ENCODE measurements at regions not wholly inside any gene's neighbourhood (a gene's known extent, or its start where the extent isn't known, plus 50 kb on each side); places are given as distances from the start of the nearest gene placed in this dataset.
A peak's percentile ranks its signal among the peaks of the same experiment; 100 is the strongest.

DNA sequence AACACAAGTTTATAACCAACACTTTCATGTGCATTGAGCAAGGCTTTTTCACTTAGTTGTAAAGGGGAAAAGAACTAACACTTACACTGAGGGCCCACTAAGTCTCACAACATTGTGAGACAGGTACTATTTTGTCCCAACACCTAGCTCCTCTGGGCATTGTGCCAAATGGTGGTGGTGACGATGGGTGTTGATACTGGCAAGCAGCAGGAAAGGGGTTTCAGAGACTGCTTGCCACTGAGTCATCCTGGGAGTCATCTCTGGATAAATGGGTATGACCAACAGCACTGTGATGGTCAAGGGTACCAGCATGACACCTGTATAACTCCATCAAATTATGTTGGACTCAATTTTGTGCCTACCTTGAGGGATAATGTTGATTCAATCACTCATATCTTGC is 138.8 kb upstream of the ITGA6 start:
- no TSS peak for BruUV-seq (replicated peaks)
- H3K4me1 Mint-ChIP-seq (ENCODE audit: insufficient read depth, unreplicated experiment): peaks cover 4% of the 10 kb centered on the region
- peak; percentile 91 for DNase-seq (ENCODE audit: unreplicated experiment)
- no peaks in the 10 kb centered on the region for H3K27me3 Mint-ChIP-seq (ENCODE audit: insufficient read depth, unreplicated experiment)
- intact Hi-C loops (cut with micrococcal nuclease): loop anchor here (10.0 kb wide), 1 partner anchor 136 kb away; the partner anchor contains the start of gene ITGA6
- TF ChIP-seq, protein P1, sequence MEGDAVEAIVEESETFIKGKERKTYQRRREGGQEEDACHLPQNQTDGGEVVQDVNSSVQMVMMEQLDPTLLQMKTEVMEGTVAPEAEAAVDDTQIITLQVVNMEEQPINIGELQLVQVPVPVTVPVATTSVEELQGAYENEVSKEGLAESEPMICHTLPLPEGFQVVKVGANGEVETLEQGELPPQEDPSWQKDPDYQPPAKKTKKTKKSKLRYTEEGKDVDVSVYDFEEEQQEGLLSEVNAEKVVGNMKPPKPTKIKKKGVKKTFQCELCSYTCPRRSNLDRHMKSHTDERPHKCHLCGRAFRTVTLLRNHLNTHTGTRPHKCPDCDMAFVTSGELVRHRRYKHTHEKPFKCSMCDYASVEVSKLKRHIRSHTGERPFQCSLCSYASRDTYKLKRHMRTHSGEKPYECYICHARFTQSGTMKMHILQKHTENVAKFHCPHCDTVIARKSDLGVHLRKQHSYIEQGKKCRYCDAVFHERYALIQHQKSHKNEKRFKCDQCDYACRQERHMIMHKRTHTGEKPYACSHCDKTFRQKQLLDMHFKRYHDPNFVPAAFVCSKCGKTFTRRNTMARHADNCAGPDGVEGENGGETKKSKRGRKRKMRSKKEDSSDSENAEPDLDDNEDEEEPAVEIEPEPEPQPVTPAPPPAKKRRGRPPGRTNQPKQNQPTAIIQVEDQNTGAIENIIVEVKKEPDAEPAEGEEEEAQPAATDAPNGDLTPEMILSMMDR (IDR thresholded peaks at IDR 0.05; ENCODE audit: unreplicated experiment): no peak
- POLR2A ChIA-PET: interaction anchor here (0.7 to 1.4 kb wide), 4 partner anchors 10 to 160 kb away, joined by 3 to 4 read pairs (median 4); no protein-coding TSS in a partner anchor
- no peak overlapping the region for H3K4me3 Mint-ChIP-seq (ENCODE audit: unreplicated experiment)
- no peaks in the 10 kb centered on the region for H3K9me3 Mint-ChIP-seq (ENCODE audit: unreplicated experiment)
- no peak overlapping the region for H3K27ac Mint-ChIP-seq (ENCODE audit: low read depth, unreplicated experiment)
- CTCF ChIA-PET: interaction anchor here (0.6 to 1.4 kb wide), 2 partner anchors 173 to 193 kb away, joined by 3 to 4 read pairs; no protein-coding TSS in a partner anchor
- H3K36me3 Mint-ChIP-seq (ENCODE audit: insufficient read depth, unreplicated experiment): no peaks in the 10 kb centered on the region

DNA sequence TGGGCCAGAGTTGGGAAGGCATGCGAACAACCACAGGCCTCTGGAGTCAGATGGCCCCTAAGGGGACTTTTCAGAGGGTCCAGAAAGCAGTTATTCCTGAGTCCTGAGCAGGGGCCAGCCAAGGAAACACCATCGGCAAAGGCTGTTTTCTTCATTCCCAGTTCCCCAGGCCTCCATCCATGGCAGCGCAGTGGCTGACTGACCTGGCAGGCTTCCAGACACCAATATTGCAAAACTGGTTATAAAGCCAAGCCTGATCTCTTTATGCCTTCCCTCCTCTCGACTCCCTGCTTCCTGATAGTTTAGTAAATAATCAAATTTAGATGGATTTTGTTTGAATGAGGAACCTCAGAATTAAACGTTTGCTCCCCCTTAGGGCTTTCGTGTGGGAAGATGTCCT is 133.4 kb upstream of the ITGA6 start:
- H3K27ac Mint-ChIP-seq (ENCODE audit: low read depth, unreplicated experiment): no peak overlapping the region
- no peak overlapping the region for H3K4me3 Mint-ChIP-seq (ENCODE audit: unreplicated experiment)
- DNase-seq (ENCODE audit: unreplicated experiment): peak; percentile 79
- peaks cover 20% of the 10 kb centered on the region for H3K4me1 Mint-ChIP-seq (ENCODE audit: insufficient read depth, unreplicated experiment)
- H3K27me3 Mint-ChIP-seq (ENCODE audit: insufficient read depth, unreplicated experiment): no peaks in the 10 kb centered on the region
- no peaks in the 10 kb centered on the region for H3K36me3 Mint-ChIP-seq (ENCODE audit: insufficient read depth, unreplicated experiment)
- no peaks in the 10 kb centered on the region for H3K9me3 Mint-ChIP-seq (ENCODE audit: unreplicated experiment)
- POLR2A ChIA-PET: interaction anchor here (0.8 to 2.0 kb wide), 5 partner anchors 11 to 148 kb away, joined by 3 to 6 read pairs (median 3); no protein-coding TSS in a partner anchor
- CTCF ChIA-PET: no interaction called here
- intact Hi-C loops (cut with micrococcal nuclease): no loop called here
- BruUV-seq (replicated peaks): no TSS peak
- TF ChIP-seq, protein P1 (IDR thresholded peaks at IDR 0.05; ENCODE audit: unreplicated experiment): no peak

DNA sequence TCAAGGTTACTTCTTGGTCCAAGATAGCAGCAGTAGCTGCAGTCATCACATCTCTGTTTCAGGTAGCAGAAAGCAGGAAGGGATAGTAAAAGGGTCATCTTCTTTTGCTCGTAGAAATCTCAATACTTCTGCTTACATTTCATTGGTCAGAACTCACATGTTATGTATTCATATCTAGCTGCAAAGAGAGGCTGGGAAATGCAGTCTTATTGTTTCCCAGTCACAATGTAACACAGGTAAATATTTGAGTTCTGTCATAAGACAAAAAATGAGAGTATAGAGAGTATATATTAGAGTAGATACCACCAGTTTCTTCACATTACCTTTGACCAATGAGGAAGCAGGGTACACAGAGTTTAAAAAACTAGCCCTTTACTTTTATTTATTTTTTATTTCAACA is 132.4 kb upstream of the ITGA6 start:
- H3K9me3 Mint-ChIP-seq (ENCODE audit: unreplicated experiment): no peaks in the 10 kb centered on the region
- peaks cover 27% of the 10 kb centered on the region for H3K4me1 Mint-ChIP-seq (ENCODE audit: insufficient read depth, unreplicated experiment)
- H3K36me3 Mint-ChIP-seq (ENCODE audit: insufficient read depth, unreplicated experiment): no peaks in the 10 kb centered on the region
- intact Hi-C loops (cut with micrococcal nuclease): no loop called here
- ChIA-PET POLR2A (interaction anchor here (1.2 to 2.0 kb wide), 2 partner anchors 12 to 46 kb away, joined by 4 to 6 read pairs; no protein-coding TSS in a partner anchor), CTCF (interaction anchor here (0.8 kb wide), 1 partner anchor 10 kb away, joined by 3 read pairs; no protein-coding TSS in a partner anchor)
- TF ChIP-seq, protein P1 (IDR thresholded peaks at IDR 0.05; ENCODE audit: unreplicated experiment): no peak
- no peak overlapping the region for H3K4me3 Mint-ChIP-seq (ENCODE audit: unreplicated experiment)
- no peak overlapping the region for H3K27ac Mint-ChIP-seq (ENCODE audit: low read depth, unreplicated experiment)
- BruUV-seq (replicated peaks): no TSS peak
- no peaks in the 10 kb centered on the region for H3K27me3 Mint-ChIP-seq (ENCODE audit: insufficient read depth, unreplicated experiment)
- no peak for DNase-seq (ENCODE audit: unreplicated experiment)

DNA sequence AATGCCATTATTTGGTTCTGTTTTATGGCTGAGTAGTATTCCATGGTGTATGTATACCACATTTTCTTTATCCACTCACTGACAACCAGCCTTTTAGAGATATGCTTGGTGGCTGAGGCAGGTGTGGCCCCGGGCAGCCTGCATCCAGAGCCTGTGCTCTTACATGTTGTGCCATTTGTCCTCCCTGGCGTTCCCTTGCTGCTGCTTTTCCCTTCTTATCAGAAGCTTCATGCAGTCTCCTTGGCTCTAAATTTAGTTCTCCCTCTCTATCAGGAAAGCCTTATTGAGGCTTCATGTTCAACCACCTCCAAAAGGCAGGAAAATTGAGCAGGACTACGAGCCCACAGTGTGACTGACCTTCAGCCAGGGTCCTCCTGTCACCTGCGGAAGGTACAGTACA is 131.7 kb upstream of the ITGA6 start:
- intact Hi-C loops (cut with micrococcal nuclease): no loop called here
- ChIA-PET POLR2A (interaction anchor here (1.2 to 1.6 kb wide), 4 partner anchors 9 to 131 kb away, joined by 3 to 4 read pairs (median 4); partner anchors contain the start of gene ITGA6), CTCF (interaction anchor here (0.6 kb wide), 1 partner anchor 165 kb away, joined by 3 read pairs; no protein-coding TSS in a partner anchor)

More for the DNA sequence above, 131.7 kb upstream of the ITGA6 start:
- no peak for DNase-seq (ENCODE audit: unreplicated experiment)
- Mint-ChIP-seq H3K27me3 (ENCODE audit: insufficient read depth, unreplicated experiment) (no peaks in the 10 kb centered on the region), H3K9me3 (ENCODE audit: unreplicated experiment) (no peaks in the 10 kb centered on the region), H3K4me1 (ENCODE audit: insufficient read depth, unreplicated experiment) (peaks cover 34% of the 10 kb centered on the region), H3K36me3 (ENCODE audit: insufficient read depth, unreplicated experiment) (no peaks in the 10 kb centered on the region), H3K27ac (ENCODE audit: low read depth, unreplicated experiment) (no peak overlapping the region), H3K4me3 (ENCODE audit: unreplicated experiment) (no peak overlapping the region)
- BruUV-seq (replicated peaks): no TSS peak
- TF ChIP-seq, protein P1 (IDR thresholded peaks at IDR 0.05; ENCODE audit: unreplicated experiment): no peak

Data from MCF 10A (cell line).